H9 (cell line): ENCODE measurements at regions not wholly inside any gene's neighbourhood (a gene's known extent, or its start where the extent isn't known, plus 50 kb on each side); places are given as distances from the start of the nearest gene placed in this dataset.

Experiments
- DNase-seq: peaks from one replicate; pipeline ENCODE4 v3.0.0-alpha.2; 2017
- H2AFZ ChIP-seq: one replicate; pipeline ENCODE4 v1.6.1; 2013; ENCODE audit warnings: mild to moderate bottlenecking, low read length, control low read depth, moderate library complexity
- H2AK5ac ChIP-seq: 2 replicates; pipeline ENCODE4 v1.6.1; 2013; ENCODE audit warnings: low read length, control low read depth, mixed read lengths; ENCODE audit not compliant: insufficient read length
- H2BK120ac ChIP-seq: one replicate; pipeline ENCODE4 v1.6.1; 2013; ENCODE audit warnings: low read depth, mild to moderate bottlenecking, low read length, control low read depth, inconsistent platforms; ENCODE audit not compliant: poor library complexity, severe bottlenecking
- H2BK12ac ChIP-seq: 2 replicates; pipeline ENCODE4 v1.6.1; 2013; ENCODE audit warnings: low read length, control low read depth, mixed read lengths, low read depth; ENCODE audit not compliant: insufficient read length
- H2BK15ac ChIP-seq: 2 replicates; pipeline ENCODE4 v1.6.1; 2013; ENCODE audit warnings: low read depth, low read length, control low read depth
- H2BK20ac ChIP-seq: one replicate; pipeline ENCODE4 v1.6.1; 2013; ENCODE audit warnings: low read depth, mild to moderate bottlenecking, low read length, control low read depth, inconsistent platforms; ENCODE audit not compliant: poor library complexity, severe bottlenecking
- H2BK5ac ChIP-seq: 2 replicates; pipeline ENCODE4 v1.6.1; 2013; ENCODE audit warnings: low read length, control low read depth, mixed read lengths; ENCODE audit not compliant: insufficient read length
- H3K14ac ChIP-seq: 2 replicates; pipeline ENCODE4 v1.6.1; 2013; ENCODE audit warnings: low read length, control low read depth; ENCODE audit not compliant: insufficient read depth
- H3K18ac ChIP-seq: 2 replicates; pipeline ENCODE4 v1.6.1; 2013; ENCODE audit warnings: low read depth, mild to moderate bottlenecking, mixed read lengths, low read length, control low read depth; ENCODE audit not compliant: insufficient read length
- H3K23ac ChIP-seq: 2 replicates; pipeline ENCODE4 v1.6.1; 2013; ENCODE audit warnings: low read length, control low read depth, mixed read lengths, low read depth; ENCODE audit not compliant: insufficient read length
- H3K23me2 ChIP-seq: 2 replicates; pipeline ENCODE4 v1.6.1; 2013; ENCODE audit warnings: low read depth, mild to moderate bottlenecking, mixed read lengths, low read length, control low read depth; ENCODE audit not compliant: insufficient read length, poor library complexity, severe bottlenecking
- H3K27ac ChIP-seq: 2 replicates; pipeline ENCODE4 v1.5.1; 2013; ENCODE audit warnings: low read length, control low read depth, mixed read lengths, low read depth; ENCODE audit not compliant: insufficient read length
- H3K27me3 ChIP-seq: 2 replicates; pipeline ENCODE4 v1.6.1; 2013; ENCODE audit warnings: low read length, control low read depth, inconsistent platforms; ENCODE audit not compliant: insufficient read depth
- H3K4ac ChIP-seq: 2 replicates; pipeline ENCODE4 v1.6.1; 2013; ENCODE audit warnings: low read depth, mild to moderate bottlenecking, control low read depth, inconsistent platforms, low read length, moderate library complexity
- H3K4me1 ChIP-seq: 2 replicates; pipeline ENCODE4 v1.6.1; 2013; ENCODE audit warnings: low read length, control low read depth, inconsistent platforms; ENCODE audit not compliant: insufficient read depth
- H3K4me2 ChIP-seq: 2 replicates; pipeline ENCODE4 v1.6.1; 2013; ENCODE audit warnings: low read length, control low read depth, mixed read lengths; ENCODE audit not compliant: insufficient read length, insufficient read depth
- H3K56ac ChIP-seq: 2 replicates; pipeline ENCODE4 v1.6.1; 2013; ENCODE audit warnings: low read depth, mild to moderate bottlenecking, mixed read lengths, low read length, control low read depth; ENCODE audit not compliant: insufficient read length
- H3K79me1 ChIP-seq: 2 replicates; pipeline ENCODE4 v1.6.1; 2013; ENCODE audit warnings: low read depth, mild to moderate bottlenecking, moderate library complexity, low read length, control low read depth, inconsistent platforms; ENCODE audit not compliant: insufficient read depth, poor library complexity, severe bottlenecking
- H3K79me2 ChIP-seq: 2 replicates; pipeline ENCODE4 v1.6.1; 2013; ENCODE audit warnings: low read length, control low read depth, inconsistent platforms; ENCODE audit not compliant: insufficient read depth
- H3K9ac ChIP-seq: 2 replicates; pipeline ENCODE4 v1.6.1; 2013; ENCODE audit warnings: low read length, control low read depth, mixed read lengths; ENCODE audit not compliant: insufficient read length; ENCODE audit errors: extremely low read depth
- H3K9me3 ChIP-seq: one replicate; pipeline ENCODE4 v1.6.1; 2013; ENCODE audit warnings: low read depth, low read length, inconsistent platforms; ENCODE audit not compliant: control insufficient read depth
- H3T11ph ChIP-seq: one replicate; pipeline ENCODE4 v1.6.1; 2013; ENCODE audit warnings: mild to moderate bottlenecking, low read length, control low read depth, inconsistent platforms
- H4K20me1 ChIP-seq: one replicate; pipeline ENCODE4 v1.6.1; 2013; ENCODE audit not compliant: control insufficient read depth, insufficient read length, insufficient read depth
- H4K5ac ChIP-seq: 2 replicates; pipeline ENCODE4 v1.6.1; 2013; ENCODE audit warnings: low read depth, mild to moderate bottlenecking, mixed read lengths, low read length, control low read depth; ENCODE audit not compliant: insufficient read length
- H4K8ac ChIP-seq: replicated peaks from 2 replicates; pipeline ENCODE4 v1.6.1; 2013; ENCODE audit warnings: low read length, control low read depth, mixed read lengths, low read depth; ENCODE audit not compliant: insufficient read length
- H4K91ac ChIP-seq: 2 replicates; pipeline ENCODE4 v1.6.1; 2013; ENCODE audit warnings: low read depth, mild to moderate bottlenecking, moderate library complexity, mixed read lengths, low read length, control low read depth; ENCODE audit not compliant: insufficient read length
- H3K27ac Mint-ChIP-seq, 3 experiments: 2 replicates in 2 of 3; 3 replicates in 1 of 3; pipeline ENCODE4 v1.8.0; 2020 to 2021; ENCODE audit warnings: mixed read lengths in 3 of 3, mild to moderate bottlenecking in 1 of 3, moderate library complexity in 1 of 3
- H3K27me3 Mint-ChIP-seq: 2 replicates; pipeline ENCODE4 v1.8.0; 2021; ENCODE audit warnings: low read depth, mild to moderate bottlenecking, moderate library complexity, mixed read lengths
- H3K36me3 Mint-ChIP-seq, 3 experiments: 2 replicates in 2 of 3; 3 replicates in 1 of 3; pipeline ENCODE4 v1.8.0; 2020 to 2021; ENCODE audit warnings: low read depth in 3 of 3, mixed read lengths in 3 of 3; ENCODE audit not compliant: insufficient read depth in 1 of 3
- H3K4me1 Mint-ChIP-seq, 2 experiments: 2 replicates each; pipeline ENCODE4 v1.8.0; 2020; ENCODE audit warnings: mixed read lengths in 2 of 2
- H3K4me3 Mint-ChIP-seq, 2 experiments: 2 replicates in 1 of 2; 3 replicates in 1 of 2; pipeline ENCODE4 v1.8.0; 2020 to 2021; ENCODE audit warnings: mild to moderate bottlenecking in 2 of 2, mixed read lengths in 2 of 2, moderate library complexity in 1 of 2
- H3K9me3 Mint-ChIP-seq, 2 experiments: 2 replicates in 1 of 2; 3 replicates in 1 of 2; pipeline ENCODE4 v1.8.0; 2020; ENCODE audit warnings: mild to moderate bottlenecking in 2 of 2, mixed read lengths in 2 of 2, moderate library complexity in 1 of 2
- CTCF ChIP-seq: fragments of 200-600 bp; sonication (generic); conservative IDR thresholded peaks from 3 replicates; pipeline ENCODE4 v1.8.0; 2021; ENCODE audit warnings: antibody characterized with exemption, mild to moderate bottlenecking
- WGBS: extraction: QIAGEN DNeasy Blood & Tissue Kit; methylation state at CpG from one replicate; pipeline ENCODE4 v1.1.7; 2013; ENCODE audit warnings: missing lambda C conversion rate, low lambda C conversion rate, mixed read lengths; ENCODE audit not compliant: insufficient read length; ENCODE audit errors: extremely low coverage; 5-methylcytosine and 5-hydroxymethylcytosine counted together

GRCh38 chr20:51198238-51198637, 175.3 kb upstream of the KCNG1 start:
- no peaks in the 10 kb centered on the region for H3K4me1 ChIP-seq
- H3K27ac ChIP-seq, result no peak overlapping the region
- no peak overlapping the region for H3K9ac ChIP-seq
- no peaks in the 10 kb centered on the region for H3K27me3 ChIP-seq
- H3K4me2 ChIP-seq, result no peak overlapping the region
- Mint-ChIP-seq H3K27me3 (peaks cover 16% of the 10 kb centered on the region), H3K9me3 (no peaks in the 10 kb centered on the region), H3K36me3 (no peaks in the 10 kb centered on the region), H3K4me1 (peaks cover 2 to 4% of the 10 kb centered on the region in 2 experiments; a peak in 2 of 4 replicates), H3K27ac (no peak overlapping the region; a peak in 1 of 7 replicates), H3K4me3 (no peak overlapping the region)
- no peak overlapping the region for H3K18ac ChIP-seq
- no peak overlapping the region for H2BK12ac ChIP-seq
- H2BK120ac ChIP-seq, result no peak overlapping the region
- no peak overlapping the region for H4K91ac ChIP-seq
- no peak overlapping the region for H2BK20ac ChIP-seq
- H3K79me2 ChIP-seq, result no peaks in the 10 kb centered on the region
- no peak overlapping the region for H3K23ac ChIP-seq
- no peak overlapping the region for H3K14ac ChIP-seq
- H3K23me2 ChIP-seq, result no peaks in the 10 kb centered on the region
- DNase-seq, result no peak
- TF ChIP-seq CTCF, result no peak
- H3K56ac ChIP-seq, result no peak overlapping the region
- no peaks in the 10 kb centered on the region for H3K79me1 ChIP-seq
- no peak overlapping the region for H3K4ac ChIP-seq
- no peak overlapping the region for H2BK5ac ChIP-seq
- no peak overlapping the region for H4K8ac ChIP-seq
- H2AK5ac ChIP-seq, result no peak overlapping the region
- H3K9me3 ChIP-seq, result no peaks in the 10 kb centered on the region
- no peak overlapping the region for H2BK15ac ChIP-seq
- H4K5ac ChIP-seq, result no peak overlapping the region
- no peak overlapping the region for H2AFZ ChIP-seq
- no peaks in the 10 kb centered on the region for H4K20me1 ChIP-seq
- WGBS, result no CpG with 5 or more reads among the region's 5 CpGs
- no peak overlapping the region for H3T11ph ChIP-seq
